Activated naive CD4-positive, alpha-beta T cell treated with anti-CD3 and anti-CD28 coated beads, Interleukin-2, amount 50 U/mL, for 72 hours (primary cell): ENCODE measurements at regions not wholly inside any gene's neighbourhood (a gene's known extent, or its start where the extent isn't known, plus 50 kb on each side); places are given as distances from the start of the nearest gene placed in this dataset.

Experiments used
- ATAC-seq, 2 donors: fragments of 150-1000 bp; cut with Tn5 transposase; 2 replicates each; pipeline ENCODE4 v1.10.0; 2021; ENCODE audit warnings: mild to moderate bottlenecking in 2 of 2, moderate library complexity in 2 of 2
- DNase-seq, 2 donors: peaks; one replicate each; pipeline ENCODE4 v3.0.0; 2021 to 2022; ENCODE audit warnings: low spot score in 2 of 2
- H3K27ac Mint-ChIP-seq, 2 donors: one replicate each; pipeline ENCODE4 v1.8.0; 2022; ENCODE audit warnings: mild to moderate bottlenecking in 2 of 2, mixed read lengths in 2 of 2
- H3K36me3 Mint-ChIP-seq, 2 donors: one replicate each; pipeline ENCODE4 v1.8.0; 2022; ENCODE audit warnings: mixed read lengths in 2 of 2
- H3K9me3 Mint-ChIP-seq, 2 donors: one replicate each; pipeline ENCODE4 v1.8.0; 2022; ENCODE audit warnings: mixed read lengths in 2 of 2

GRCh38 chr7:124692425-124692824, 73.2 kb downstream of the GPR37 start:
- Mint-ChIP-seq H3K9me3 (peaks cover 4 to 9% of the 10 kb centered on the region in 2 donors), H3K36me3 (no peaks in the 10 kb centered on the region), H3K27ac (no peak overlapping the region)
- DNase-seq (no peak), ATAC-seq (no peak)

GRCh38 chr7:124690840-124691239, 74.8 kb downstream of the GPR37 start:
- H3K27ac Mint-ChIP-seq: no peak overlapping the region
- DNase-seq (no peak), ATAC-seq (no peak)
- no peaks in the 10 kb centered on the region for H3K36me3 Mint-ChIP-seq
- peaks cover 4 to 9% of the 10 kb centered on the region in 2 donors for H3K9me3 Mint-ChIP-seq

- Mint-ChIP-seq H3K36me3 (no peaks in the 10 kb centered on the region), H3K9me3 (peaks cover 4% of the 10 kb centered on the region in 2 donors), H3K27ac (no peak overlapping the region)
- DNase-seq (no peak), ATAC-seq (no peak)
Measured at GRCh38 chr7:124689931-124690330, 75.7 kb downstream of the GPR37 start.

- Mint-ChIP-seq H3K27ac (no peak overlapping the region), H3K9me3 (peaks cover 4% of the 10 kb centered on the region in 2 donors), H3K36me3 (no peaks in the 10 kb centered on the region)
- ATAC-seq (no peak), DNase-seq (no peak)
Measured at GRCh38 chr7:124689523-124689922, 76.1 kb downstream of the GPR37 start.

- Mint-ChIP-seq H3K27ac (no peak overlapping the region), H3K9me3 (no peaks in the 10 kb centered on the region), H3K36me3 (no peaks in the 10 kb centered on the region)
- ATAC-seq: no peak
- DNase-seq: no peak
Measured at GRCh38 chr7:124688991-124689390, 76.6 kb downstream of the GPR37 start.

- DNase-seq (no peak), ATAC-seq (no peak)
- Mint-ChIP-seq H3K9me3 (peaks cover 0 to 4% of the 10 kb centered on the region in 2 donors), H3K36me3 (no peaks in the 10 kb centered on the region), H3K27ac (no peak overlapping the region)
Measured at GRCh38 chr7:124686543-124687171, 78.9 kb downstream of the GPR37 start.

- Mint-ChIP-seq H3K36me3 (no peaks in the 10 kb centered on the region), H3K9me3 (peaks cover 0 to 4% of the 10 kb centered on the region in 2 donors), H3K27ac (no peak overlapping the region)
- DNase-seq: no peak
- no peak for ATAC-seq
Measured at GRCh38 chr7:124681946-124682345, 83.6 kb downstream of the GPR37 start.

GRCh38 chr7:124680304-124680703, 85.3 kb downstream of the GPR37 start:
- ATAC-seq (no peak), DNase-seq (no peak)
- Mint-ChIP-seq H3K36me3 (no peaks in the 10 kb centered on the region), H3K9me3 (peaks cover 0 to 4% of the 10 kb centered on the region in 2 donors), H3K27ac (no peak overlapping the region)

- DNase-seq (no peak), ATAC-seq (no peak)
- Mint-ChIP-seq H3K27ac (no peak overlapping the region), H3K36me3 (no peaks in the 10 kb centered on the region), H3K9me3 (peaks cover 0 to 4% of the 10 kb centered on the region in 2 donors)
Measured at GRCh38 chr7:124679586-124680225, 85.9 kb downstream of the GPR37 start.

- DNase-seq: no peak
- ATAC-seq: no peak
- Mint-ChIP-seq H3K9me3 (peaks cover 0 to 4% of the 10 kb centered on the region in 2 donors), H3K27ac (no peak overlapping the region), H3K36me3 (no peaks in the 10 kb centered on the region)
Measured at GRCh38 chr7:124679146-124679545, 86.4 kb downstream of the GPR37 start.

- Mint-ChIP-seq H3K27ac (no peak overlapping the region), H3K36me3 (no peaks in the 10 kb centered on the region), H3K9me3 (no peaks in the 10 kb centered on the region)
- ATAC-seq: no peak
- no peak for DNase-seq
Measured at GRCh38 chr7:124674451-124674850, 91.1 kb downstream of the GPR37 start.

- Mint-ChIP-seq H3K9me3 (no peaks in the 10 kb centered on the region), H3K27ac (no peak overlapping the region)
- ATAC-seq: no peak
Measured at GRCh38 chr7:124672011-124672410, 93.6 kb downstream of the GPR37 start.

GRCh38 chr7:124667312-124668153, 98.1 kb downstream of the GPR37 start:
- Mint-ChIP-seq H3K9me3 (peaks cover 0 to 4% of the 10 kb centered on the region in 2 donors), H3K27ac (no peak overlapping the region), H3K36me3 (no peaks in the 10 kb centered on the region)
- ATAC-seq (no peak), DNase-seq (no peak)

More at GRCh38 chr7:124672011-124672410, 93.6 kb downstream of the GPR37 start:
- DNase-seq: no peak
- H3K36me3 Mint-ChIP-seq: no peaks in the 10 kb centered on the region

GRCh38 chr7:124662937-124663336, 102.7 kb downstream of the GPR37 start:
- ATAC-seq: no peak
- Mint-ChIP-seq H3K36me3 (no peaks in the 10 kb centered on the region), H3K9me3 (peaks cover 0 to 4% of the 10 kb centered on the region in 2 donors), H3K27ac (no peak overlapping the region)
- DNase-seq: no peak

GRCh38 chr7:124662372-124662771, 103.2 kb downstream of the GPR37 start:
- DNase-seq (no peak), ATAC-seq (no peak)
- H3K36me3 Mint-ChIP-seq: no peaks in the 10 kb centered on the region
- H3K27ac Mint-ChIP-seq: no peak overlapping the region
- H3K9me3 Mint-ChIP-seq: peaks cover 0 to 4% of the 10 kb centered on the region in 2 donors

GRCh38 chr7:124655990-124656389, 109.6 kb downstream of the GPR37 start:
- ATAC-seq (no peak), DNase-seq (no peak)
- H3K9me3 Mint-ChIP-seq: no peaks in the 10 kb centered on the region
- H3K36me3 Mint-ChIP-seq: no peaks in the 10 kb centered on the region
- no peak overlapping the region for H3K27ac Mint-ChIP-seq

GRCh38 chr7:124652237-124652636, 113.4 kb downstream of the GPR37 start:
- ATAC-seq: no peak
- H3K36me3 Mint-ChIP-seq: no peaks in the 10 kb centered on the region
- no peak for DNase-seq
- peaks cover 0 to 12% of the 10 kb centered on the region in 2 donors for H3K9me3 Mint-ChIP-seq
- H3K27ac Mint-ChIP-seq: no peak overlapping the region
